ENCODE measurements at regions not wholly inside any gene's neighbourhood (a gene's known extent, or its start where the extent isn't known, plus 50 kb on each side); places are given as distances from the start of the nearest gene placed in this dataset.
"Not testable (repeated sequence)": the region's sequence is repeated elsewhere in the genome, so short reads cannot be mapped to it uniquely, and the experiment has no call there.

DNA sequence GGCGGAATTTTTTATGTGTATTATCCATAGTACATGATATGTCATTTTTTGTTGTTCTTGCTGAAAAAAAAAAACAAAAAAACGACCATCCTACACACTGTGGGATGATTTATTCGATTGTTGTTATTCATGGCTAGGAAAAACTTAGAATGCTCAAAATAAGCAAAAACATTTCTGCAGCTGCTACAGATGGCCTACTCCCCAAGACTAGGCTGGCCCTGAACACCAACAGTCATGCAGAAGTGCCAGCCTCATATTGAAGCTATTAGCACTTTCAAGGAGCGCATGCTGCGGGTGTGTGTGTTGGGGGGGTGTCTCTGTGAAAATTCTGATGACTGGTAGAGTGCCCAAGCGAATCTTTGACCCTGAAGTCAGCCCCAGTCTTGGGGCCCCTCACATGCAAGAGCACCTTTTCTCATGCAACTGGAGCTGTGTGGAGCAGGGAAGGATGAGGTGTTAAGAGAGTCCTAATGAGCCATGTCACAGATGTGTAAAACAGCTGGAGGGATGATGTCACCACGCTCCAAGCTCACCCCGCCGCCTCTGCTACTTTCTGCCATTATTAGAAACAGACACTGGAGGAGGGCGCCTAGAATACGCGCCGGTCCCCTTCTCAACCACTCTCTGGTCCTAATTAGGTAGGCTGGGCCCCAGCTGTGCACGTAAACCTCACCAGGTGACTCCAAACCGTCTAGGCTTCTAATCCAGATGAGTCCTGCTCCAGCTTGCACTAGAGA is 61.0 kb upstream of the SMIM23 start:
- peak; percentile 76 for DNase-seq

DNA sequence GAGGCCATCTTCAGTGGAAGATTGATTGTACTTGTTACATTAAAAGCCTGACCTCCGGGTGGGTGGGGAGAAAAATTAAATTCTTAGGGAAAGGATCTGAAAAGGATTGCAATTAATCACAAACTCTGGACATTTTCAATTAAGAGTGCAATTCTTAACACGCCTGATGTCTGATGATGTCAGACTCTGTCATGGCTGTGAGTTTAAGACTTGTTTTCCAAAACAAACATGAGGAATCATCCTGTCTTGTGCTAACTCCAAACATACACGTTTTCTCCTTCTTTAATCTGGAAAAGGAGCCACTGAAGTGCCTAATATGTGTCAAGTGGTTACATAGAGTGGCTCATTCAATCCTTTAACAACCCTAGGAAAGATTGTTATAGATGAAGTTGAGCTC is 60.4 kb upstream of the SMIM23 start:
- no peak for DNase-seq

DNA sequence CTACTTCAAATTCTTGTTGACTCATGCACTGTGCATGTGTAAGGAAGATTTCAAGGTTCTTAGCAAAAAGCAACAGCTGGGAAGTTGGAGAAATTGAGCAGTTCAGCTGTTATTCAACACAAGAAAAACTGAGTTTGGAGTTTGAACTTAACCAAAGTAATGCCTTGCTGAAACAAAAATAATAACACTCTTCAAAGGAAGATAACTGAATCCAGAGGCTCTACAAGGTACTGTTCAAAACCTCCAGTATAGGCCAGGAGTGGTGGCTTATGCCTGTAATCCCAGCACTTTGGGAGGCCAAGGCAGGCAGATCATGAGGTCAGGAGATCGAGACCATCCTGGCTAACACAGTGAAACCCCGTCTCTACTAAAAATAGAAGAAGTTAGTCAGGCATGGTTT is 58.8 kb upstream of the SMIM23 start:
- DNase-seq, result not testable (repeated sequence)

DNA sequence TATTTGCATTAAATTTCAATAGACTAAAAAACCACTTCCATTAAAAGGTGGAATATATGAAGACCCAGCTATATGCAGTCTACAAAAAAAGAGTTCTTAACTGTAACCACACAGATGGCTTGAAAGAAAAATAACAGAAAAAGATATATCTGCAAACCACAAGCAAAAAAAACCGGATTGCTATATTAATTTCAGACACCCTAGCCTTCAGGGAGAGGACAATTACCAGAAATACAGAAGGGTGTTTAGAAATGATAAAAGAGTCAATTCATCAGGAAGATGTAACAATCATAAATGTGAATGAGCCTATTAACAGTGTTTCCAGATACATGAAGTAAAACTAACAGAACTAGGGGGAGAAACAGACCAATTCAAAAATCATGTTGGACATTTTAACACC is 56.9 kb upstream of the SMIM23 start:
- DNase-seq, result no peak
